Muscle of leg (tissue), 3 donors: ENCODE measurements at regions not wholly inside any gene's neighbourhood (a gene's known extent, or its start where the extent isn't known, plus 50 kb on each side); places are given as distances from the start of the nearest gene placed in this dataset.

ENCODE experiments used
- DNase-seq: peaks from one replicate; pipeline ENCODE4 v3.0.0; 2013
- H3K27ac ChIP-seq: one replicate; pipeline ENCODE4 v1.5.1; 2013; ENCODE audit warnings: mild to moderate bottlenecking, low read length, control low read depth
- H3K27me3 ChIP-seq: one replicate; pipeline ENCODE4 v1.6.1; 2013; ENCODE audit warnings: low read length; ENCODE audit not compliant: control insufficient read depth, insufficient read depth
- H3K36me3 ChIP-seq: one replicate; pipeline ENCODE4 v1.6.1; 2013; ENCODE audit warnings: low read length; ENCODE audit not compliant: control insufficient read depth, insufficient read depth
- H3K4me1 ChIP-seq: one replicate; pipeline ENCODE4 v1.6.1; 2013; ENCODE audit warnings: low read length; ENCODE audit not compliant: control insufficient read depth, insufficient read depth
- H3K4me3 ChIP-seq: one replicate; pipeline ENCODE4 v1.5.1; 2013; ENCODE audit warnings: low read length, control low read depth
- H3K9me3 ChIP-seq: replicated peaks from 2 replicates; pipeline ENCODE4 v1.6.1; 2013; ENCODE audit warnings: low read depth, low read length; ENCODE audit not compliant: control insufficient read depth
- WGBS: methylation state at CpG from one replicate; pipeline ENCODE4 v1.1.5; 2013; ENCODE audit warnings: missing lambda C conversion rate; ENCODE audit not compliant: insufficient coverage; 5-methylcytosine and 5-hydroxymethylcytosine counted together

- H3K4me1 ChIP-seq, result peaks cover 2% of the 10 kb centered on the region
- H3K9me3 ChIP-seq, result no peaks in the 10 kb centered on the region
- 20% methylated on average over 1 of the region's 2 CpGs for WGBS
- DNase-seq, result peak; percentile 83
- no peak overlapping the region for H3K4me3 ChIP-seq
- no peak overlapping the region for H3K27ac ChIP-seq
- no peaks in the 10 kb centered on the region for H3K27me3 ChIP-seq
- no peaks in the 10 kb centered on the region for H3K36me3 ChIP-seq
These were observed 73.1 kb downstream of the RDH14 start for GRCh38 chr2:18487106-18487913.

GRCh38 chr2:18484625-18485024 is 75.8 kb downstream of the RDH14 start:
- Histone ChIP-seq H3K27me3 (no peaks in the 10 kb centered on the region), H3K36me3 (no peaks in the 10 kb centered on the region), H3K27ac (no peak overlapping the region), H3K4me3 (no peak overlapping the region), H3K4me1 (peaks cover 11% of the 10 kb centered on the region), H3K9me3 (no peaks in the 10 kb centered on the region)
- no peak for DNase-seq

GRCh38 chr2:18483896-18484295 is 76.6 kb downstream of the RDH14 start:
- DNase-seq, result peak; percentile 59
- Histone ChIP-seq H3K4me3 (no peak overlapping the region), H3K36me3 (no peaks in the 10 kb centered on the region), H3K27ac (peak overlapping the region; percentile 11), H3K4me1 (peaks cover 12% of the 10 kb centered on the region), H3K9me3 (no peaks in the 10 kb centered on the region), H3K27me3 (no peaks in the 10 kb centered on the region)
- WGBS, result 42% methylated on average over 2 of the region's 3 CpGs

- no peak for DNase-seq
- H3K9me3 ChIP-seq, result no peaks in the 10 kb centered on the region
- H3K27ac ChIP-seq, result no peak overlapping the region
- no peak overlapping the region for H3K4me3 ChIP-seq
- peaks cover 12% of the 10 kb centered on the region for H3K4me1 ChIP-seq
- no peaks in the 10 kb centered on the region for H3K27me3 ChIP-seq
- H3K36me3 ChIP-seq, result no peaks in the 10 kb centered on the region
These were observed 77.8 kb downstream of the RDH14 start for GRCh38 chr2:18482666-18483065.

- H3K36me3 ChIP-seq, result no peaks in the 10 kb centered on the region
- H3K4me3 ChIP-seq, result no peak overlapping the region
- no CpG with 5 or more reads among the region's 3 CpGs for WGBS
- peaks cover 9% of the 10 kb centered on the region for H3K4me1 ChIP-seq
- DNase-seq, result peak; percentile 95
- no peaks in the 10 kb centered on the region for H3K27me3 ChIP-seq
- H3K27ac ChIP-seq, result peak overlapping the region; percentile 15
- H3K9me3 ChIP-seq, result no peaks in the 10 kb centered on the region
These were observed 80.5 kb downstream of the RDH14 start for GRCh38 chr2:18479947-18480369.

- Histone ChIP-seq H3K36me3 (no peaks in the 10 kb centered on the region), H3K4me1 (peaks cover 17% of the 10 kb centered on the region), H3K27me3 (no peaks in the 10 kb centered on the region), H3K27ac (no peak overlapping the region), H3K4me3 (no peak overlapping the region), H3K9me3 (no peaks in the 10 kb centered on the region)
- no peak for DNase-seq
- WGBS, result no CpG with 5 or more reads among the region's 1 CpG
These were observed 83.2 kb downstream of the RDH14 start for GRCh38 chr2:18477293-18477692.

- Histone ChIP-seq H3K27me3 (no peaks in the 10 kb centered on the region), H3K27ac (no peak overlapping the region), H3K9me3 (no peaks in the 10 kb centered on the region), H3K36me3 (no peaks in the 10 kb centered on the region), H3K4me3 (no peak overlapping the region), H3K4me1 (peaks cover 17% of the 10 kb centered on the region)
- no peak for DNase-seq
- 100% methylated on average over 1 of the region's 3 CpGs for WGBS
These were observed 84.0 kb downstream of the RDH14 start for GRCh38 chr2:18476484-18476883.

- Histone ChIP-seq H3K27me3 (no peaks in the 10 kb centered on the region), H3K36me3 (no peaks in the 10 kb centered on the region), H3K4me3 (no peak overlapping the region), H3K9me3 (no peaks in the 10 kb centered on the region), H3K4me1 (peaks cover 18% of the 10 kb centered on the region), H3K27ac (no peak overlapping the region)
- DNase-seq, result peak; percentile 35
- WGBS, result no CpG with 5 or more reads among the region's 2 CpGs
These were observed 84.6 kb downstream of the RDH14 start for GRCh38 chr2:18475884-18476283.

- Histone ChIP-seq H3K9me3 (no peaks in the 10 kb centered on the region), H3K27me3 (no peaks in the 10 kb centered on the region), H3K27ac (no peak overlapping the region), H3K36me3 (no peaks in the 10 kb centered on the region), H3K4me1 (peaks cover 12% of the 10 kb centered on the region), H3K4me3 (no peak overlapping the region)
- DNase-seq, result peak; percentile 62
- no CpG with 5 or more reads among the region's 1 CpG for WGBS
These were observed 85.8 kb downstream of the RDH14 start for GRCh38 chr2:18474700-18475099.

- no peaks in the 10 kb centered on the region for H3K27me3 ChIP-seq
- H3K4me1 ChIP-seq, result peaks cover 10% of the 10 kb centered on the region
- no peaks in the 10 kb centered on the region for H3K9me3 ChIP-seq
- 46% methylated on average over 3 of the region's 9 CpGs for WGBS
- DNase-seq, result peak; percentile 79
- no peaks in the 10 kb centered on the region for H3K36me3 ChIP-seq
- no peak overlapping the region for H3K27ac ChIP-seq
- H3K4me3 ChIP-seq, result no peak overlapping the region
These were observed 86.9 kb downstream of the RDH14 start for GRCh38 chr2:18473241-18474181.
